GM12891 (cell line): ENCODE measurements at regions not wholly inside any gene's neighbourhood (a gene's known extent, or its start where the extent isn't known, plus 50 kb on each side); places are given as distances from the start of the nearest gene placed in this dataset.

Experiments
- POLR2A ChIP-seq: IDR thresholded peaks from 2 replicates; pipeline ENCODE4 v1.6.1; 2011; ENCODE audit warnings: low read depth, low read length, control low read depth
- POLR2AphosphoS5 ChIP-seq: IDR thresholded peaks from 2 replicates; pipeline ENCODE4 v1.6.1; 2011; ENCODE audit warnings: low read depth, low read length, control low read depth
- POU2F2 ChIP-seq: IDR thresholded peaks from 2 replicates; pipeline ENCODE4 v1.6.1; 2011; ENCODE audit warnings: low read depth, mild to moderate bottlenecking, control low read depth, low read length, moderate library complexity

- TF ChIP-seq POLR2AphosphoS5 (no peak), POLR2A (no peak), POU2F2 (no peak)
These were observed 272.2 kb downstream of the PRELID2 start for GRCh38 chr5:145562931-145563330.
